Neuronal stem cell (in vitro differentiated cells): ENCODE measurements at regions not wholly inside any gene's neighbourhood (a gene's known extent, or its start where the extent isn't known, plus 50 kb on each side); places are given as distances from the start of the nearest gene placed in this dataset.

ENCODE experiments used
- DNase-seq: peaks from one replicate; pipeline ENCODE4 v3.0.0-alpha.2; 2013; ENCODE audit warnings: low spot score
- H2AFZ ChIP-seq: one replicate; pipeline ENCODE4 v1.6.1; 2013; ENCODE audit warnings: mild to moderate bottlenecking, low read length, inconsistent platforms
- H2AK5ac ChIP-seq: 2 replicates; pipeline ENCODE4 v1.6.1; 2013; ENCODE audit warnings: low read depth, mild to moderate bottlenecking, inconsistent platforms, low read length, moderate library complexity, mixed read lengths
- H2BK120ac ChIP-seq: 2 replicates; pipeline ENCODE4 v1.6.1; 2013; ENCODE audit warnings: low read depth, mild to moderate bottlenecking, inconsistent platforms, low read length, moderate library complexity, mixed read lengths
- H2BK12ac ChIP-seq: one replicate; pipeline ENCODE4 v1.6.1; 2013; ENCODE audit warnings: low read length, inconsistent platforms
- H2BK15ac ChIP-seq: 2 replicates; pipeline ENCODE4 v1.6.1; 2013; ENCODE audit warnings: mild to moderate bottlenecking, low read length, inconsistent platforms, mixed read lengths
- H2BK5ac ChIP-seq: one replicate; pipeline ENCODE4 v1.6.1; 2013; ENCODE audit warnings: inconsistent platforms, mild to moderate bottlenecking, low read length, moderate library complexity
- H3K14ac ChIP-seq: one replicate; pipeline ENCODE4 v1.6.1; 2013; ENCODE audit warnings: low read length, inconsistent platforms
- H3K18ac ChIP-seq: 2 replicates; pipeline ENCODE4 v1.6.1; 2013; ENCODE audit warnings: low read length, inconsistent platforms
- H3K23ac ChIP-seq: 2 replicates; pipeline ENCODE4 v1.6.1; 2013; ENCODE audit warnings: low read depth, mild to moderate bottlenecking, mixed read lengths, low read length, inconsistent platforms; ENCODE audit not compliant: poor library complexity
- H3K27ac ChIP-seq: replicated peaks from 3 replicates; pipeline ENCODE4 v1.5.1; 2013; ENCODE audit warnings: low read length, inconsistent platforms
- H3K27me3 ChIP-seq, 3 experiments: 2 replicates each; pipeline ENCODE4 v1.6.1; 2013; ENCODE audit warnings: low read length in 3 of 3, mild to moderate bottlenecking in 2 of 3, inconsistent platforms in 1 of 3, low read depth in 1 of 3, mixed read lengths in 1 of 3, moderate library complexity in 1 of 3; ENCODE audit not compliant: control insufficient read depth in 3 of 3, insufficient read depth in 3 of 3
- H3K36me3 ChIP-seq, 2 donors: replicated peaks in 1 of 2; 2 replicates each; pipeline ENCODE4 v1.6.1; 2013; ENCODE audit warnings: low read length in 2 of 2; ENCODE audit not compliant: control insufficient read depth in 2 of 2, insufficient read depth in 2 of 2
- H3K4ac ChIP-seq: 2 replicates; pipeline ENCODE4 v1.6.1; 2013; ENCODE audit warnings: inconsistent platforms, mild to moderate bottlenecking, low read length, moderate library complexity
- H3K4me1 ChIP-seq, 2 donors: 1 replicate in 1 of 2; 2 replicates in 1 of 2; pipeline ENCODE4 v1.6.1; 2013; ENCODE audit warnings: low read length in 2 of 2, low read depth in 1 of 2; ENCODE audit not compliant: control insufficient read depth in 2 of 2, insufficient read depth in 1 of 2
- H3K4me2 ChIP-seq: one replicate; pipeline ENCODE4 v1.6.1; 2013; ENCODE audit warnings: mild to moderate bottlenecking, low read length, inconsistent platforms; ENCODE audit not compliant: insufficient read depth, poor library complexity, severe bottlenecking
- H3K4me3 ChIP-seq, 2 donors: 2 replicates each; pipeline ENCODE4 v1.5.1; 2013; ENCODE audit warnings: low read length in 2 of 2, mild to moderate bottlenecking in 2 of 2, inconsistent platforms in 1 of 2, moderate library complexity in 1 of 2
- H3K79me1 ChIP-seq: one replicate; pipeline ENCODE4 v1.6.1; 2013; ENCODE audit warnings: low read depth, mild to moderate bottlenecking, inconsistent platforms, low read length, moderate library complexity
- H3K9ac ChIP-seq: one replicate; pipeline ENCODE4 v1.6.1; 2013; ENCODE audit warnings: mild to moderate bottlenecking, low read depth, low read length, inconsistent platforms; ENCODE audit not compliant: poor library complexity
- H3K9me3 ChIP-seq, 2 donors: replicated peaks in 1 of 2; 2 replicates each; pipeline versions ENCODE3 to v1.6.1; 2013; ENCODE audit warnings: low read length in 2 of 2, mild to moderate bottlenecking in 2 of 2, inconsistent platforms in 1 of 2, low read depth in 1 of 2, mixed read lengths in 1 of 2, moderate library complexity in 1 of 2; ENCODE audit not compliant: control insufficient read depth in 2 of 2, insufficient read depth in 1 of 2
- H4K8ac ChIP-seq: one replicate; pipeline ENCODE4 v1.6.1; 2013; ENCODE audit warnings: low read depth, mild to moderate bottlenecking, inconsistent platforms, low read length, moderate library complexity
- H4K91ac ChIP-seq: one replicate; pipeline ENCODE4 v1.6.1; 2013; ENCODE audit warnings: low read length, low read depth, mild to moderate bottlenecking, inconsistent platforms; ENCODE audit not compliant: poor library complexity
- whole genome bisulfite sequencing, 2 donors: extraction: QIAGEN DNeasy Blood & Tissue Kit; methylation state at CpG; one replicate each; pipeline ENCODE4 v1.1.7; 2013; ENCODE audit warnings: missing lambda C conversion rate in 2 of 2, mixed read lengths in 1 of 2; ENCODE audit not compliant: insufficient read length in 2 of 2, insufficient replicate concordance in 1 of 2; ENCODE audit errors: extremely low coverage in 2 of 2; 5-methylcytosine and 5-hydroxymethylcytosine counted together

DNA sequence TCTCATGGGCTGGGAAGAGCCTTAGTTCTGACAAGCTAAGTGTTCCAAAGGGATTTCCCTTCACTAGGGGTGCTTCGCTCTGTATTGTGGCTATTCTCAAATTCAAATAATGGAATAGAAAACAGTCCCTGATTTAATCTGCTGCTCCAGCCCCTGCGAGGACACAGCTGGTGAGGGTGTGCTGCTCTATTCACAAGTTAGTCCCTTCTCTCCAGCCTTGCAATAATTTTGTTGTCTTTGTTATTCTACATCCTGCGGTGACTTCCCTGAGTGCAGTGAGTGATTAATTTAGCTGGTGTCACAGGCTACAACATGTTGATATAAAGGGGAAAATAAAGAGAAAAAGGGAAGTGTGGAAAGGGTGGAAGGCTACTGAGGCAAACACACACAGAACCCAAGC, 180.5 kb upstream of the VEPH1 start:
- no peak overlapping the region for H2AFZ ChIP-seq
- H3K36me3 ChIP-seq: no peaks in the 10 kb centered on the region
- no peak overlapping the region for H3K9ac ChIP-seq
- no peak overlapping the region for H3K18ac ChIP-seq
- no peaks in the 10 kb centered on the region for H3K27me3 ChIP-seq
- H2BK5ac ChIP-seq: no peak overlapping the region
- no peak overlapping the region for H2BK12ac ChIP-seq
- H4K91ac ChIP-seq: no peak overlapping the region
- H3K14ac ChIP-seq: no peak overlapping the region
- no peak for DNase-seq
- H3K4me2 ChIP-seq: no peak overlapping the region
- no peak overlapping the region for H2BK15ac ChIP-seq
- H3K23ac ChIP-seq: no peak overlapping the region
- H4K8ac ChIP-seq: no peak overlapping the region
- no peaks in the 10 kb centered on the region for H3K9me3 ChIP-seq
- WGBS, 2 donors: no CpG with 5 or more reads among the region's 3 CpGs
- H3K4me1 ChIP-seq: no peaks in the 10 kb centered on the region
- no peak overlapping the region for H3K27ac ChIP-seq
- H3K79me1 ChIP-seq: no peaks in the 10 kb centered on the region
- no peak overlapping the region for H3K4ac ChIP-seq
- no peak overlapping the region for H2BK120ac ChIP-seq
- no peak overlapping the region for H2AK5ac ChIP-seq
- no peak overlapping the region for H3K4me3 ChIP-seq

DNA sequence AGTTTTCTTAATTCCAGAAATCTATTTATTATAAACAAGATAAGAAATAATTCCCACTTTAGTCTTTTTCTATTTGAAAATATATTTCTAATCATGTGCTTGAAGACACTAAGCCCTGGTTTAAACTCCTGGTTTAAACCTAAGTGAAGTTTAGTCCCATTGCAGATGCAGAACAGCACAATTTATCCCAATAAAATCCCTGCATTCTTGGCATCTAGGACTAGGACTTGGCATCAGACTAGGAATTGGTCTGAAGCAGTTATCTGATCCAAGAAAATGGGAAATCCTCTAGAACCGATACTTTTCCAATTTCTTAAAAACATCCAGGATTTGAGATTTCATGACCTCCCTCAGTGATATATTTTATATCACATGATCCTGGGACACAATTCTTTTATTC, 168.8 kb upstream of the VEPH1 start:
- Histone ChIP-seq H2BK5ac (no peak overlapping the region), H3K9ac (no peak overlapping the region), H3K36me3 (no peaks in the 10 kb centered on the region), H4K91ac (no peak overlapping the region), H2AFZ (no peak overlapping the region), H3K9me3 (no peaks in the 10 kb centered on the region), H3K4ac (no peak overlapping the region), H3K4me3 (no peak overlapping the region), H3K18ac (no peak overlapping the region), H3K14ac (no peak overlapping the region), H3K4me2 (no peak overlapping the region), H4K8ac (no peak overlapping the region), H3K4me1 (no peaks in the 10 kb centered on the region), H3K23ac (no peak overlapping the region), H3K27ac (no peak overlapping the region), H2BK120ac (no peak overlapping the region), H2BK15ac (no peak overlapping the region), H2AK5ac (no peak overlapping the region), H3K79me1 (no peaks in the 10 kb centered on the region), H3K27me3 (no peaks in the 10 kb centered on the region), H2BK12ac (no peak overlapping the region)
- no peak for DNase-seq
- WGBS, 2 donors: no CpG with 5 or more reads among the region's 1 CpG

- Histone ChIP-seq H2BK12ac (no peak overlapping the region), H3K9ac (no peak overlapping the region), H4K91ac (no peak overlapping the region), H3K27ac (no peak overlapping the region), H3K14ac (no peak overlapping the region), H4K8ac (no peak overlapping the region), H3K18ac (no peak overlapping the region), H3K27me3 (no peaks in the 10 kb centered on the region), H3K9me3 (no peaks in the 10 kb centered on the region), H2BK15ac (no peak overlapping the region), H3K4ac (no peak overlapping the region), H3K4me2 (no peak overlapping the region), H3K4me3 (no peak overlapping the region), H3K36me3 (no peaks in the 10 kb centered on the region), H2AFZ (no peak overlapping the region), H3K4me1 (no peaks in the 10 kb centered on the region), H2BK5ac (no peak overlapping the region), H3K23ac (no peak overlapping the region), H2BK120ac (no peak overlapping the region), H2AK5ac (no peak overlapping the region), H3K79me1 (no peaks in the 10 kb centered on the region)
- WGBS, 2 donors: no CpG with 5 or more reads among the region's 3 CpGs
- DNase-seq: no peak
Measured at GRCh38 chr3:157671656-157672055, 168.4 kb upstream of the VEPH1 start.

DNA sequence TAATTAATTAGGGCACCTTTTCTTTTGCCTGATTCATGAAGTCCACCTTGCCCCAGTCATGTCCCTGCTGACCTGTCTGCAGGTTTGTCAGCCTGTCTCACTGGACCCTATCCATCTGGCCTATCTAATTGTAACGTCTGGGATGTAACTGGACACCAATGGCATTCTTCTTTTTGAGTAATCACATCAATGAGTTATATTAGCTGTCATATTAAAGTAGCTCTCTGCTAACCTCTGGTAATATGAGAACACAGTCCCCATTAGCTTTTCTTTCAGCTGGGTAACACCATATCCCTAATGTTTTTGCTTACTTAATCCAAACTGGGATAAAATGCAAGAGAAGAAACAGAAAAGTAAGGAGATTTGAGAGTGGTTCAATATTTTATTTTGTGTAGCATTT, 166.2 kb upstream of the VEPH1 start:
- no peak overlapping the region for H2BK15ac ChIP-seq
- no peak overlapping the region for H2BK12ac ChIP-seq
- no peaks in the 10 kb centered on the region for H3K9me3 ChIP-seq
- H2BK5ac ChIP-seq: no peak overlapping the region
- H3K4me1 ChIP-seq: no peaks in the 10 kb centered on the region
- no peak overlapping the region for H3K9ac ChIP-seq
- no peak overlapping the region for H3K4me3 ChIP-seq
- H3K27ac ChIP-seq: no peak overlapping the region
- no peak overlapping the region for H3K23ac ChIP-seq
- no peak overlapping the region for H4K8ac ChIP-seq
- H3K4ac ChIP-seq: no peak overlapping the region
- H2BK120ac ChIP-seq: no peak overlapping the region
- no peak overlapping the region for H2AK5ac ChIP-seq
- no CpG with 5 or more reads among the region's 1 CpG for WGBS, 2 donors
- H3K36me3 ChIP-seq: no peaks in the 10 kb centered on the region
- H3K79me1 ChIP-seq: no peaks in the 10 kb centered on the region
- no peak overlapping the region for H2AFZ ChIP-seq
- no peak overlapping the region for H3K18ac ChIP-seq
- H4K91ac ChIP-seq: no peak overlapping the region
- no peak overlapping the region for H3K14ac ChIP-seq
- H3K27me3 ChIP-seq: no peaks in the 10 kb centered on the region
- DNase-seq: no peak
- no peak overlapping the region for H3K4me2 ChIP-seq
